Coronary artery (tissue), 2 donors: ENCODE measurements at regions not wholly inside any gene's neighbourhood (a gene's known extent, or its start where the extent isn't known, plus 50 kb on each side); places are given as distances from the start of the nearest gene placed in this dataset.

Source experiments
- DNase-seq: peaks from one replicate; pipeline ENCODE4 v3.0.0-alpha.2; 2017; ENCODE audit warnings: low spot score
- H3K27ac ChIP-seq, 2 donors: fragments of 200-600 bp; sonication (generic); one replicate each; pipeline ENCODE4 v1.5.1; 2016 to 2019
- H3K4me3 ChIP-seq: fragments of 200-600 bp; sonication (generic); 2 replicates; pipeline ENCODE4 v1.5.1; 2016; ENCODE audit warnings: mild to moderate bottlenecking, moderate library complexity
- TF ChIP-seq, protein P1 (sequence below): fragments of 200-600 bp; sonication (generic); IDR thresholded peaks from one replicate; pipeline ENCODE4 v1.5.1; 2019; ENCODE audit warnings: antibody characterized with exemption

DNA sequence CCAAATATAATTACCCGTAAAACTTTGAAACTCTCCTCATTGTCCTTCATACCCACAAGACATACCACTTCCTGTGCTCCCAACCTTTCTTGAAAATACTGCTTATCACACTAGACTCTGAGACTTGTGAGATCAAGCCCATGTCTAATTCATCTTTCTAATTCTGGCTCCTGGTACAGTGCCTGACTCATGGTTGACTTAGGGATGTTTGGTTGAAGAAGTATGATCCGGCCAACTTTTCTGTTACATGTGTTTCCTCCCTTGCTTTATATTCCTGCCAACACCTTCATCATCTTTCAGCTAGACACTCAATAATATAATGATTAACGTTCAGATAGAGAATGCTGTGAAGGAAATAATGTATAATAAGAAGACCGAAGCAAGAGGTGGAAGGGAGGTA, 58.2 kb downstream of the MEX3B start:
- Histone ChIP-seq H3K4me3 (no peak overlapping the region), H3K27ac (no peak overlapping the region)
- TF ChIP-seq, protein P1, sequence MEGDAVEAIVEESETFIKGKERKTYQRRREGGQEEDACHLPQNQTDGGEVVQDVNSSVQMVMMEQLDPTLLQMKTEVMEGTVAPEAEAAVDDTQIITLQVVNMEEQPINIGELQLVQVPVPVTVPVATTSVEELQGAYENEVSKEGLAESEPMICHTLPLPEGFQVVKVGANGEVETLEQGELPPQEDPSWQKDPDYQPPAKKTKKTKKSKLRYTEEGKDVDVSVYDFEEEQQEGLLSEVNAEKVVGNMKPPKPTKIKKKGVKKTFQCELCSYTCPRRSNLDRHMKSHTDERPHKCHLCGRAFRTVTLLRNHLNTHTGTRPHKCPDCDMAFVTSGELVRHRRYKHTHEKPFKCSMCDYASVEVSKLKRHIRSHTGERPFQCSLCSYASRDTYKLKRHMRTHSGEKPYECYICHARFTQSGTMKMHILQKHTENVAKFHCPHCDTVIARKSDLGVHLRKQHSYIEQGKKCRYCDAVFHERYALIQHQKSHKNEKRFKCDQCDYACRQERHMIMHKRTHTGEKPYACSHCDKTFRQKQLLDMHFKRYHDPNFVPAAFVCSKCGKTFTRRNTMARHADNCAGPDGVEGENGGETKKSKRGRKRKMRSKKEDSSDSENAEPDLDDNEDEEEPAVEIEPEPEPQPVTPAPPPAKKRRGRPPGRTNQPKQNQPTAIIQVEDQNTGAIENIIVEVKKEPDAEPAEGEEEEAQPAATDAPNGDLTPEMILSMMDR, result no peak
- DNase-seq, result no peak

DNA sequence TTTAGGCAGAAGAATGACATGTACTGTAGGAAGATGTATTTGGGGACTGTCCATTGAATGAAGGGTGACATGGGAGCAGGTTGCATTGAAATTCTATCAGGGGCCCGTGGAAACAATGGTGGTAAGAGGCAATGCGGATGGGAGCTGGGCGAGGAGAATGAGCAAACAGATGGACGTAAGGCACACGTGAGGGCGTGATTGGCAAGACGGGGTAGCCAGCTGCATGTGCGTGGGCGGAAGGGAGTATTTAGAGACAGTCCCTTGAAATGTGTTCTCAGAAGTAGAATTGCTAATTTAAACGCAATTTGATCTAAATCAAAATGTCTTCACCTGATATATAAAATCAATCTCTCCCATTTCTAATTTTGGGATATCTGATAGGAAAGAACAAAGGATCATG, 62.3 kb downstream of the MEX3B start:
- TF ChIP-seq, protein P1, result no peak
- DNase-seq, result no peak
- Histone ChIP-seq H3K4me3 (no peak overlapping the region), H3K27ac (no peak overlapping the region)

DNA sequence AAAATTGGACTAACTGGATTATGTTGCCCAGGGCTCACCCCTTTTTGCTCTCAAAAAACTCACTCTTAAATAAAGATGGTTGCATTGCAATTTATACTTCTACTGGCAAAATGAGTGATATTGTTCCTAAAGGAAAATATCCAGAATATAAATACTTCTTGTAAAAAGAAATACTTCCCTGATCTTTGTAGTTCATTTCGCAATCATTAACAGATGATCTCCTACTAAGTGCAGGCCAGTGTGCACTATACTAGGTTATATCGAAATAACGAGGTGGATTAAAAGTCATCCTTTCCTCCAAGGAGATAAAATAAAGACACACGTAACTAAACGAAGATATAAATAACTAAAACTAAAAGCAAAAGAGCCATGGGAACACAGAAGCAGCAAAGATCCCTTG, 63.0 kb downstream of the MEX3B start:
- H3K4me3 ChIP-seq, result no peak overlapping the region
- TF ChIP-seq, protein P1, result no peak
- H3K27ac ChIP-seq, result no peak overlapping the region
- DNase-seq, result no peak

DNA sequence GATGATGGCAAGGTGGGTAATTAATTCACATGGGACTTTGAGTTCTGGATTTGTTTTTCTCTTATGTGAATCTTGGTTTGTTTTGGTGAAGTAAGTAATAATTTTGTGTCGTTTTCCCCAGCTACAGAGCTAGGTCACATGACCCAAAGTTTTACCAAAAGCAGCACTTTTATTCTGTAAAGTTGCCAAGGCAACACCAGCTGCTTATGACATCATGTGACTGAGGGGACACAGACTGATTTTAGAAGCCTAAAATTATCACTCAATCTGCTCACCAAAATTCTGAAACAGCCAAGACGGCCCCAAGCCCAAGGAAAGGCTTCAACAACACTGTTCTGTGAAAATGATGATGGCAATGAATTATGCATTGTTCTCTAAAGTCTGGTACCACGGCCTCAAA, 63.9 kb downstream of the MEX3B start:
- Histone ChIP-seq H3K4me3 (no peak overlapping the region), H3K27ac (no peak overlapping the region)
- no peak for DNase-seq
- TF ChIP-seq, protein P1, result no peak

DNA sequence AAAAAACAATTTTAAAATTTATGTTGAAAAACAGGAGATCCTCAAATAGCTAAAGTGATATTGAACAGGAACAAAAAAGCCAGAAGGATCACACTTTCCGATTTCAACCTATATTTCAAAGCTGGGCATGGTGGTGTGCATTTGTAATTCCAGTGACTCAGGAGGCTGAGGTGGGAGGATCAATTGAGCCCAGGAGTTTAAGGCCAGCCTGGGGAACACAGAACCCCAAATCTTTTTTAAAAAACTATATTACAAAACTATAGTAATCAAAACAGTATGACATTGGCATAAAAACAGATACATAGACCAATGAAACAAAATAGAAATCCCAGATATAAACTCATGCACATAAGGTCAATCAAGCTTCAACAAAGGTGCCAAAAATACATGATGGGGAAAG, 68.4 kb downstream of the MEX3B start:
- no peak overlapping the region for H3K4me3 ChIP-seq
- TF ChIP-seq, protein P1, result no peak
- no peak overlapping the region for H3K27ac ChIP-seq
- no peak for DNase-seq

DNA sequence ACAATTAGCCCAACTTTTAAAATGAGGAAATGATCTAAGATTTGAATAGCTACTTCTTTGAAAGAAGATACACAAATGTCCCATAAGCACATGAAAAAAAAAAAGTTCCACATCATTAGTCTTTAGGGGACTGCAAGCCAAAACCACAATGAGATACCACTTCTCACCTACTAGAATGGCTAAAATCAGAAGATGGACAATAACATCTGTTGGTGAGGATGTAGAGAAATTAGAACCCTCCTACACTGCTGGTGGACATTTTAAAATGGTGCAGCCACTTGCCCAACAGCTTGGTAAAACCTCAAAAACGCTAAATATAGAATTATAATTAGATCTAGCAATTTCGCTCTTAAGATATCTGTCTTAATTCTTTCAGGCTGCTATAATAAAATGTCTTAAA, 77.1 kb downstream of the MEX3B start:
- Histone ChIP-seq H3K27ac (no peak overlapping the region), H3K4me3 (no peak overlapping the region)
- DNase-seq, result no peak
- TF ChIP-seq, protein P1, result no peak

DNA sequence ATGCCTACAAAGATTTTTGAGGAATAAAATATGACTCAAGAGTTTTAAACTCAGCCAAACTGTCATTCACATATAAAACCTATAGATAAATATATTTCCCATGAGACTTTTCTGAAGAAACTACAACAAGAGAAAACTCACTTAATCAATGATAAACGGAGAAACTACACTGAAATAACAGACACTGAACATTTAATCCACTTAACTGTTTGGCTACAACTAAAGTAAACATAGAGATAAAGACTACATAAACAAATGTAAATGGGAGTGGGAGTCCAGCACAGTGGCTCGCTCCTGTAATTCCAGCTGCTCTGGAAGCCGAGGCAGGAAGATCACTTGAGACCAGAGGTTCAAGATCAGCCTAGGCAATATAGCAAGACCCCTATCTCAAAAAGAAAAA, 79.2 kb downstream of the MEX3B start:
- no peak overlapping the region for H3K27ac ChIP-seq
- DNase-seq, result no peak
- TF ChIP-seq, protein P1, result no peak

More for the DNA sequence above, 79.2 kb downstream of the MEX3B start:
- no peak overlapping the region for H3K4me3 ChIP-seq
